ENCODE measurements at regions not wholly inside any gene's neighbourhood (a gene's known extent, or its start where the extent isn't known, plus 50 kb on each side); places are given as distances from the start of the nearest gene placed in this dataset.

- DNase-seq (ENCODE audit: low spot score): no peak
- BruUV-seq (replicated peaks): no TSS peak
- Histone ChIP-seq H3K27ac (ENCODE audit: low read depth, low read length, poor library complexity, severe bottlenecking) (no peak overlapping the region), H3K4me1 (ENCODE audit: insufficient read depth, low read length, poor library complexity, severe bottlenecking) (no peaks in the 10 kb centered on the region), H3K36me3 (ENCODE audit: insufficient read depth, low read length, poor library complexity, severe bottlenecking) (no peaks in the 10 kb centered on the region), H3K4me3 (ENCODE audit: low read depth, low read length, poor library complexity, severe bottlenecking) (no peak overlapping the region), H3K27me3 (replicated peaks; ENCODE audit: insufficient read depth, low read depth, low read length, poor library complexity) (no peaks in the 10 kb centered on the region), H3K9me3 (ENCODE audit: low read depth, low read length, poor library complexity, severe bottlenecking) (no peaks in the 10 kb centered on the region)
- POLR2A ChIA-PET (ENCODE audit: low non-redundant PET): no interaction called here
- intact Hi-C loops (cut with micrococcal nuclease; ENCODE audit: unreplicated experiment): no loop called here
- TF ChIP-seq EZH2 (IDR thresholded peaks at IDR 0.05; ENCODE audit: borderline replicate concordance, low read depth, low read length, poor library complexity, severe bottlenecking) (no peak), CTCF (conservative IDR thresholded peaks at IDR 0.05; ENCODE audit: low read depth, low read length) (no peak)
- CTCF ChIA-PET: no interaction called here
These were observed 74.4 kb upstream of the TLE3 start for GRCh38 chr15:70172124-70172523.

GRCh38 chr15:70171256-70171886, 73.7 kb upstream of the TLE3 start:
- H3K9me3 ChIP-seq (ENCODE audit: low read depth, low read length, poor library complexity, severe bottlenecking): no peaks in the 10 kb centered on the region
- H3K27ac ChIP-seq (ENCODE audit: low read depth, low read length, poor library complexity, severe bottlenecking): no peak overlapping the region
- intact Hi-C loops (cut with micrococcal nuclease; ENCODE audit: unreplicated experiment): no loop called here
- POLR2A ChIA-PET (ENCODE audit: low non-redundant PET): no interaction called here
- H3K27me3 ChIP-seq (replicated peaks; ENCODE audit: insufficient read depth, low read depth, low read length, poor library complexity): no peaks in the 10 kb centered on the region
- no peaks in the 10 kb centered on the region for H3K36me3 ChIP-seq (ENCODE audit: insufficient read depth, low read length, poor library complexity, severe bottlenecking)
- CTCF ChIA-PET: no interaction called here
- no peak for DNase-seq (ENCODE audit: low spot score)
- TF ChIP-seq EZH2 (IDR thresholded peaks at IDR 0.05; ENCODE audit: borderline replicate concordance, low read depth, low read length, poor library complexity, severe bottlenecking): no peak
- no peak for TF ChIP-seq CTCF (conservative IDR thresholded peaks at IDR 0.05; ENCODE audit: low read depth, low read length)
- H3K4me1 ChIP-seq (ENCODE audit: insufficient read depth, low read length, poor library complexity, severe bottlenecking): no peaks in the 10 kb centered on the region
- BruUV-seq (replicated peaks): no TSS peak
- no peak overlapping the region for H3K4me3 ChIP-seq (ENCODE audit: low read depth, low read length, poor library complexity, severe bottlenecking)

- POLR2A ChIA-PET (ENCODE audit: low non-redundant PET): no interaction called here
- CTCF ChIA-PET: no interaction called here
These were observed 72.5 kb upstream of the TLE3 start for GRCh38 chr15:70170096-70170699.

More at GRCh38 chr15:70170096-70170699, 72.5 kb upstream of the TLE3 start:
- BruUV-seq (replicated peaks): no TSS peak
- intact Hi-C loops (cut with micrococcal nuclease; ENCODE audit: unreplicated experiment): no loop called here
- Histone ChIP-seq H3K9me3 (ENCODE audit: low read depth, low read length, poor library complexity, severe bottlenecking) (no peaks in the 10 kb centered on the region), H3K27me3 (replicated peaks; ENCODE audit: insufficient read depth, low read depth, low read length, poor library complexity) (no peaks in the 10 kb centered on the region), H3K4me3 (ENCODE audit: low read depth, low read length, poor library complexity, severe bottlenecking) (no peak overlapping the region), H3K36me3 (ENCODE audit: insufficient read depth, low read length, poor library complexity, severe bottlenecking) (no peaks in the 10 kb centered on the region), H3K4me1 (ENCODE audit: insufficient read depth, low read length, poor library complexity, severe bottlenecking) (no peaks in the 10 kb centered on the region), H3K27ac (ENCODE audit: low read depth, low read length, poor library complexity, severe bottlenecking) (no peak overlapping the region)
- no peak for DNase-seq (ENCODE audit: low spot score)
- TF ChIP-seq EZH2 (IDR thresholded peaks at IDR 0.05; ENCODE audit: borderline replicate concordance, low read depth, low read length, poor library complexity, severe bottlenecking): no peak
- no peak for TF ChIP-seq CTCF (conservative IDR thresholded peaks at IDR 0.05; ENCODE audit: low read depth, low read length)

All from A673 (cell line).